ENCODE measurements at regions not wholly inside any gene's neighbourhood (a gene's known extent, or its start where the extent isn't known, plus 50 kb on each side); places are given as distances from the start of the nearest gene placed in this dataset.

- no peak for TF ChIP-seq SMC3 (conservative IDR thresholded peaks at IDR 0.05; ENCODE audit: poor library complexity)
- no peak for TF ChIP-seq TAF1 (IDR thresholded peaks at IDR 0.05; ENCODE audit: low read depth)
- TF ChIP-seq EZH2 (IDR thresholded peaks at IDR 0.05; ENCODE audit: borderline replicate concordance, insufficient read depth, low read length, poor library complexity, severe bottlenecking) = no peak
- TF ChIP-seq POLR2AphosphoS5 (IDR thresholded peaks at IDR 0.05) = no peak
- no peak for TF ChIP-seq EP300 (conservative IDR thresholded peaks at IDR 0.05; ENCODE audit: poor library complexity, severe bottlenecking)
- no peak for TF ChIP-seq MXI1 (conservative IDR thresholded peaks at IDR 0.05; ENCODE audit: poor library complexity, severe bottlenecking)
- TF ChIP-seq, protein P1, sequence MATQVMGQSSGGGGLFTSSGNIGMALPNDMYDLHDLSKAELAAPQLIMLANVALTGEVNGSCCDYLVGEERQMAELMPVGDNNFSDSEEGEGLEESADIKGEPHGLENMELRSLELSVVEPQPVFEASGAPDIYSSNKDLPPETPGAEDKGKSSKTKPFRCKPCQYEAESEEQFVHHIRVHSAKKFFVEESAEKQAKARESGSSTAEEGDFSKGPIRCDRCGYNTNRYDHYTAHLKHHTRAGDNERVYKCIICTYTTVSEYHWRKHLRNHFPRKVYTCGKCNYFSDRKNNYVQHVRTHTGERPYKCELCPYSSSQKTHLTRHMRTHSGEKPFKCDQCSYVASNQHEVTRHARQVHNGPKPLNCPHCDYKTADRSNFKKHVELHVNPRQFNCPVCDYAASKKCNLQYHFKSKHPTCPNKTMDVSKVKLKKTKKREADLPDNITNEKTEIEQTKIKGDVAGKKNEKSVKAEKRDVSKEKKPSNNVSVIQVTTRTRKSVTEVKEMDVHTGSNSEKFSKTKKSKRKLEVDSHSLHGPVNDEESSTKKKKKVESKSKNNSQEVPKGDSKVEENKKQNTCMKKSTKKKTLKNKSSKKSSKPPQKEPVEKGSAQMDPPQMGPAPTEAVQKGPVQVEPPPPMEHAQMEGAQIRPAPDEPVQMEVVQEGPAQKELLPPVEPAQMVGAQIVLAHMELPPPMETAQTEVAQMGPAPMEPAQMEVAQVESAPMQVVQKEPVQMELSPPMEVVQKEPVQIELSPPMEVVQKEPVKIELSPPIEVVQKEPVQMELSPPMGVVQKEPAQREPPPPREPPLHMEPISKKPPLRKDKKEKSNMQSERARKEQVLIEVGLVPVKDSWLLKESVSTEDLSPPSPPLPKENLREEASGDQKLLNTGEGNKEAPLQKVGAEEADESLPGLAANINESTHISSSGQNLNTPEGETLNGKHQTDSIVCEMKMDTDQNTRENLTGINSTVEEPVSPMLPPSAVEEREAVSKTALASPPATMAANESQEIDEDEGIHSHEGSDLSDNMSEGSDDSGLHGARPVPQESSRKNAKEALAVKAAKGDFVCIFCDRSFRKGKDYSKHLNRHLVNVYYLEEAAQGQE (IDR thresholded peaks at IDR 0.05; ENCODE audit: borderline replicate concordance) = no peak
- TF ChIP-seq RAD21 (conservative IDR thresholded peaks at IDR 0.05) = no peak
- TF ChIP-seq, protein P2, sequence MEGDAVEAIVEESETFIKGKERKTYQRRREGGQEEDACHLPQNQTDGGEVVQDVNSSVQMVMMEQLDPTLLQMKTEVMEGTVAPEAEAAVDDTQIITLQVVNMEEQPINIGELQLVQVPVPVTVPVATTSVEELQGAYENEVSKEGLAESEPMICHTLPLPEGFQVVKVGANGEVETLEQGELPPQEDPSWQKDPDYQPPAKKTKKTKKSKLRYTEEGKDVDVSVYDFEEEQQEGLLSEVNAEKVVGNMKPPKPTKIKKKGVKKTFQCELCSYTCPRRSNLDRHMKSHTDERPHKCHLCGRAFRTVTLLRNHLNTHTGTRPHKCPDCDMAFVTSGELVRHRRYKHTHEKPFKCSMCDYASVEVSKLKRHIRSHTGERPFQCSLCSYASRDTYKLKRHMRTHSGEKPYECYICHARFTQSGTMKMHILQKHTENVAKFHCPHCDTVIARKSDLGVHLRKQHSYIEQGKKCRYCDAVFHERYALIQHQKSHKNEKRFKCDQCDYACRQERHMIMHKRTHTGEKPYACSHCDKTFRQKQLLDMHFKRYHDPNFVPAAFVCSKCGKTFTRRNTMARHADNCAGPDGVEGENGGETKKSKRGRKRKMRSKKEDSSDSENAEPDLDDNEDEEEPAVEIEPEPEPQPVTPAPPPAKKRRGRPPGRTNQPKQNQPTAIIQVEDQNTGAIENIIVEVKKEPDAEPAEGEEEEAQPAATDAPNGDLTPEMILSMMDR (IDR thresholded peaks at IDR 0.05; ENCODE audit: poor library complexity, severe bottlenecking) = no peak
- no peaks in the 10 kb centered on the region for H3K9me3 ChIP-seq (ENCODE audit: low read length)
Measured at GRCh38 chr20:43337036-43337435, 120.7 kb upstream of the SRSF6 start.

GRCh38 chr20:43334080-43334479, 123.6 kb upstream of the SRSF6 start:
- Histone ChIP-seq H3K9ac (ENCODE audit: low read length) (no peak overlapping the region), H3K4me2 (ENCODE audit: low read length) (no peak overlapping the region), H2AFZ (ENCODE audit: low read depth, low read length) (no peak overlapping the region), H4K20me1 (ENCODE audit: insufficient read depth) (no peaks in the 10 kb centered on the region), H3K9me2 (ENCODE audit: insufficient read depth, low read length) (no peaks in the 10 kb centered on the region), H3F3A (ENCODE audit: insufficient read depth, low read length, poor library complexity, severe bottlenecking) (no peaks in the 10 kb centered on the region), H3K36me3 (ENCODE audit: insufficient read depth, low read length) (no peaks in the 10 kb centered on the region), H3K27ac (ENCODE audit: low read length) (no peak overlapping the region), H3K79me2 (replicated peaks; ENCODE audit: insufficient read depth, low read length) (no peaks in the 10 kb centered on the region), H3K4me3 (ENCODE audit: low read length) (no peak overlapping the region), H3K9me3 (ENCODE audit: low read length) (no peaks in the 10 kb centered on the region), H3K27me3 (ENCODE audit: insufficient read depth, low read depth, low read length) (no peaks in the 10 kb centered on the region)
- TF ChIP-seq, protein P1 (IDR thresholded peaks at IDR 0.05; ENCODE audit: borderline replicate concordance) = no peak
- TF ChIP-seq, protein P2 (IDR thresholded peaks at IDR 0.05; ENCODE audit: poor library complexity, severe bottlenecking) = no peak
- TF ChIP-seq TAF1 (IDR thresholded peaks at IDR 0.05; ENCODE audit: low read depth) (no peak), RAD21 (conservative IDR thresholded peaks at IDR 0.05) (no peak), EP300 (conservative IDR thresholded peaks at IDR 0.05; ENCODE audit: poor library complexity, severe bottlenecking) (no peak), SMC3 (conservative IDR thresholded peaks at IDR 0.05; ENCODE audit: poor library complexity) (no peak), EZH2 (IDR thresholded peaks at IDR 0.05; ENCODE audit: borderline replicate concordance, insufficient read depth, low read length, poor library complexity, severe bottlenecking) (no peak), POLR2AphosphoS5 (IDR thresholded peaks at IDR 0.05) (no peak), MXI1 (conservative IDR thresholded peaks at IDR 0.05; ENCODE audit: poor library complexity, severe bottlenecking) (no peak)

More at GRCh38 chr20:43337036-43337435, 120.7 kb upstream of the SRSF6 start:
- no peaks in the 10 kb centered on the region for H3K79me2 ChIP-seq (replicated peaks; ENCODE audit: insufficient read depth, low read length)
- H2AFZ ChIP-seq (ENCODE audit: low read depth, low read length) = no peak overlapping the region
- H3K9ac ChIP-seq (ENCODE audit: low read length) = no peak overlapping the region
- no peaks in the 10 kb centered on the region for H3K27me3 ChIP-seq (ENCODE audit: insufficient read depth, low read depth, low read length)
- no peaks in the 10 kb centered on the region for H3K9me2 ChIP-seq (ENCODE audit: insufficient read depth, low read length)
- H3K4me2 ChIP-seq (ENCODE audit: low read length) = no peak overlapping the region
- H3K36me3 ChIP-seq (ENCODE audit: insufficient read depth, low read length) = no peaks in the 10 kb centered on the region
- no peak overlapping the region for H3K4me3 ChIP-seq (ENCODE audit: low read length)
- H4K20me1 ChIP-seq (ENCODE audit: insufficient read depth) = no peaks in the 10 kb centered on the region
- no peaks in the 10 kb centered on the region for H3F3A ChIP-seq (ENCODE audit: insufficient read depth, low read length, poor library complexity, severe bottlenecking)
- no peak overlapping the region for H3K27ac ChIP-seq (ENCODE audit: low read length)

Data from neural cell (in vitro differentiated cells).